HEK293T (cell line): ENCODE measurements at regions not wholly inside any gene's neighbourhood (a gene's known extent, or its start where the extent isn't known, plus 50 kb on each side); places are given as distances from the start of the nearest gene placed in this dataset.
"Not testable (repeated sequence)": the region's sequence is repeated elsewhere in the genome, so short reads cannot be mapped to it uniquely, and the experiment has no call there.

Experiments used
- CTCF ChIA-PET: fragments of 350-600 bp; formaldehyde crosslinking; extraction: SDS; loops from one replicate; lab custom pipeline; 2021; ENCODE audit warnings: antibody characterized with exemption, inconsistent platforms; lab: Yijun Ruan, JAX
- POLR2A ChIA-PET: fragments of 350-600 bp; formaldehyde crosslinking; extraction: SDS; loops from one replicate; lab custom pipeline; 2020; ENCODE audit warnings: antibody characterized with exemption, inconsistent platforms; lab: Yijun Ruan, JAX
- DNase-seq: peaks from one replicate; pipeline ENCODE4 v3.0.0; 2012; ENCODE audit warnings: mixed read lengths; ENCODE audit errors: extremely low spot score
- ARNT ChIP-seq: fragments of 450-650 bp; IDR thresholded peaks from 2 replicates; pipeline ENCODE4 v1.6.1; 2017; ENCODE audit warnings: mild to moderate bottlenecking
- BHLHE40 ChIP-seq: fragments of 450-650 bp; IDR thresholded peaks from 2 replicates; pipeline ENCODE4 v1.6.1; 2016; ENCODE audit warnings: mild to moderate bottlenecking, moderate library complexity, borderline replicate concordance
- CTBP1 ChIP-seq: fragments of 450-650 bp; IDR thresholded peaks from 2 replicates; pipeline ENCODE4 v1.6.1; 2016; ENCODE audit warnings: borderline replicate concordance
- ELF4 ChIP-seq: fragments of 450-650 bp; IDR thresholded peaks from 2 replicates; pipeline ENCODE4 v1.6.1; 2017; ENCODE audit warnings: antibody characterized with exemption
- FOXA1 ChIP-seq: fragments of 450-650 bp; IDR thresholded peaks from 2 replicates; pipeline ENCODE4 v1.6.1; 2016; ENCODE audit warnings: mild to moderate bottlenecking
- FOXK2 ChIP-seq: fragments of 450-650 bp; IDR thresholded peaks from 2 replicates; pipeline ENCODE4 v1.6.1; 2016; ENCODE audit warnings: mild to moderate bottlenecking
- FOXM1 ChIP-seq: fragments of 450-650 bp; IDR thresholded peaks from 2 replicates; pipeline ENCODE4 v1.6.1; 2017; ENCODE audit warnings: mild to moderate bottlenecking, borderline replicate concordance
- HDGF ChIP-seq: fragments of 450-650 bp; IDR thresholded peaks from 2 replicates; pipeline ENCODE4 v1.6.1; 2017; ENCODE audit warnings: antibody characterized with exemption, borderline replicate concordance
- L3MBTL2 ChIP-seq: fragments of 450-650 bp; conservative IDR thresholded peaks from 2 replicates; pipeline ENCODE4 v1.6.1; 2016; ENCODE audit warnings: mild to moderate bottlenecking
- LEF1 ChIP-seq: fragments of 450-650 bp; IDR thresholded peaks from 2 replicates; pipeline ENCODE4 v1.6.1; 2017; ENCODE audit warnings: mild to moderate bottlenecking, borderline replicate concordance
- NFRKB ChIP-seq: fragments of 450-650 bp; IDR thresholded peaks from 2 replicates; pipeline ENCODE4 v1.6.1; 2016; ENCODE audit warnings: mild to moderate bottlenecking, moderate library complexity
- PKNOX1 ChIP-seq: fragments of 450-650 bp; IDR thresholded peaks from 2 replicates; pipeline ENCODE4 v1.6.1; 2016
- SP1 ChIP-seq: fragments of 450-650 bp; IDR thresholded peaks from 2 replicates; pipeline ENCODE4 v1.6.1; 2017
- SUZ12 ChIP-seq: fragments of 450-650 bp; IDR thresholded peaks from 2 replicates; pipeline ENCODE4 v1.6.1; 2016; ENCODE audit warnings: mild to moderate bottlenecking
- TARDBP ChIP-seq: fragments of 450-650 bp; IDR thresholded peaks from 2 replicates; pipeline ENCODE4 v1.6.1; 2016
- ZNF384 ChIP-seq: fragments of 450-650 bp; IDR thresholded peaks from 2 replicates; pipeline ENCODE4 v1.6.1; 2016

GRCh38 chr3:25844891-25845290, 55.0 kb downstream of the OXSM start:
- POLR2A ChIA-PET, result no interaction called here
- CTCF ChIA-PET, result interaction anchor here (0.7 kb wide), 1 partner anchor 9 kb away, joined by 4 read pairs; no protein-coding TSS in a partner anchor

GRCh38 chr3:25846282-25846681, 56.4 kb downstream of the OXSM start:
- ChIA-PET POLR2A (no interaction called here), CTCF (interaction anchor here (1.0 kb wide), 1 partner anchor 8 kb away, joined by 4 read pairs; no protein-coding TSS in a partner anchor)
- no peak for DNase-seq
- TF ChIP-seq SUZ12 (no peak), ELF4 (no peak), NFRKB (no peak), LEF1 (no peak), FOXK2 (no peak), ARNT (no peak), CTBP1 (no peak), FOXM1 (no peak), BHLHE40 (no peak), SP1 (no peak), TARDBP (no peak), ZNF384 (no peak), FOXA1 (no peak), L3MBTL2 (no peak), PKNOX1 (no peak), HDGF (no peak)

More at GRCh38 chr3:25844891-25845290, 55.0 kb downstream of the OXSM start:
- no peak for TF ChIP-seq ARNT
- no peak for TF ChIP-seq FOXM1
- TF ChIP-seq CTBP1, result no peak
- TF ChIP-seq BHLHE40, result no peak
- TF ChIP-seq SUZ12, result no peak
- no peak for TF ChIP-seq LEF1
- TF ChIP-seq FOXK2, result no peak
- TF ChIP-seq SP1, result no peak
- no peak for TF ChIP-seq ELF4
- TF ChIP-seq PKNOX1, result no peak
- no peak for TF ChIP-seq NFRKB
- no peak for TF ChIP-seq HDGF
- TF ChIP-seq FOXA1, result no peak
- TF ChIP-seq TARDBP, result no peak
- TF ChIP-seq L3MBTL2, result no peak
- no peak for TF ChIP-seq ZNF384
- no peak for DNase-seq

GRCh38 chr3:25849091-25849490, 59.2 kb downstream of the OXSM start:
- ChIA-PET CTCF (no interaction called here), POLR2A (no interaction called here)
- no peak for DNase-seq
- TF ChIP-seq CTBP1 (no peak), L3MBTL2 (no peak), FOXM1 (no peak), FOXA1 (no peak), SP1 (no peak), FOXK2 (no peak), ELF4 (no peak), LEF1 (no peak), ARNT (no peak), SUZ12 (no peak), BHLHE40 (no peak), PKNOX1 (no peak), NFRKB (no peak), HDGF (no peak), TARDBP (no peak)

- ChIA-PET POLR2A (no interaction called here), CTCF (no interaction called here)
- no peak for DNase-seq
- TF ChIP-seq CTBP1, result no peak
- no peak for TF ChIP-seq ZNF384
- TF ChIP-seq NFRKB, result no peak
- TF ChIP-seq TARDBP, result no peak
- no peak for TF ChIP-seq PKNOX1
- no peak for TF ChIP-seq ELF4
- TF ChIP-seq SP1, result no peak
- no peak for TF ChIP-seq FOXM1
- no peak for TF ChIP-seq ARNT
- TF ChIP-seq FOXA1, result no peak
- no peak for TF ChIP-seq LEF1
Observed at GRCh38 chr3:25849641-25850385, 59.9 kb downstream of the OXSM start.

- POLR2A ChIA-PET, DNase-seq: not testable (repeated sequence)
- CTCF ChIA-PET, result interaction anchor here (0.6 kb wide), 1 partner anchor 204 kb away, joined by 3 read pairs; no protein-coding TSS in a partner anchor
Observed at GRCh38 chr3:25851693-25852259, 61.9 kb downstream of the OXSM start.
